Tibial nerve (tissue), 4 donors: ENCODE measurements at regions not wholly inside any gene's neighbourhood (a gene's known extent, or its start where the extent isn't known, plus 50 kb on each side); places are given as distances from the start of the nearest gene placed in this dataset.

Experiments used
- DNase-seq, 2 donors: peaks; one replicate each; pipeline ENCODE4 v3.0.0-alpha.2; 2019; ENCODE audit warnings: low spot score in 2 of 2
- H3K27ac ChIP-seq, 4 donors: fragments of 200-600 bp; sonication (generic) in 3 of 4; one replicate each; pipeline ENCODE4 v1.5.1; 2017 to 2019; ENCODE audit warnings: mild to moderate bottlenecking in 1 of 4
- H3K27me3 ChIP-seq, 2 donors: fragments of 200-600 bp; sonication (generic) in 1 of 2; one replicate each; pipeline versions ENCODE4 v1.5.1 to v1.6.0; 2017 to 2019
- H3K36me3 ChIP-seq, 3 donors: fragments of 200-600 bp; sonication (generic); one replicate each; pipeline ENCODE4 v1.5.1; 2018 to 2019
- H3K4me1 ChIP-seq, 4 donors: fragments of 200-600 bp; sonication (generic) in 3 of 4; one replicate each; pipeline ENCODE4 v1.5.1; 2017 to 2019
- H3K4me3 ChIP-seq, 4 donors: fragments of 200-600 bp; sonication (generic) in 3 of 4; one replicate each; pipeline ENCODE4 v1.5.1; 2017 to 2019; ENCODE audit warnings: mild to moderate bottlenecking in 1 of 4, moderate library complexity in 1 of 4
- H3K9me3 ChIP-seq, 4 donors: fragments of 200-600 bp; sonication (generic) in 3 of 4; one replicate each; pipeline ENCODE4 v1.5.1; 2017 to 2019
- CTCF ChIP-seq, 5 experiments: fragments of 200-600 bp in 3 of 5; fragments of 450-650 bp in 2 of 5; sonication (generic) in 3 of 5; IDR thresholded peaks; one replicate each; pipeline ENCODE4 v1.5.1; 2016 to 2019; ENCODE audit warnings: antibody characterized with exemption in 5 of 5, mild to moderate bottlenecking in 3 of 5, moderate library complexity in 2 of 5
- EP300 ChIP-seq, 2 donors: sonication (generic); formaldehyde crosslinking; IDR thresholded peaks; one replicate each; pipeline ENCODE4 v1.6.1; 2017; ENCODE audit warnings: antibody characterized with exemption in 2 of 2, mild to moderate bottlenecking in 1 of 2
- POLR2A ChIP-seq, 2 donors: fragments of 450-650 bp; IDR thresholded peaks; one replicate each; pipeline ENCODE4 v1.6.1; 2017; ENCODE audit warnings: antibody characterized with exemption in 2 of 2, mild to moderate bottlenecking in 2 of 2, moderate library complexity in 2 of 2
- WGBS, 2 donors: methylation state at CpG; one replicate each; pipeline ENCODE4 v1.1.5; 2018; 5-methylcytosine and 5-hydroxymethylcytosine counted together

- DNase-seq = no peak
- TF ChIP-seq CTCF (IDR thresholded peaks at IDR 0.05) (no peak), POLR2A (IDR thresholded peaks at IDR 0.05) (no peak), EP300 (IDR thresholded peaks at IDR 0.05) (no peak)
- WGBS, 2 donors = 33 to 73% methylated on average over 2 of the region's 2 CpGs
- Histone ChIP-seq H3K4me1 (no peaks in the 10 kb centered on the region), H3K4me3 (no peak overlapping the region), H3K9me3 (peaks cover 0 to 17% (median 0%) of the 10 kb centered on the region in 4 donors), H3K27me3 (no peaks in the 10 kb centered on the region), H3K36me3 (no peaks in the 10 kb centered on the region), H3K27ac (no peak overlapping the region)
Measured at GRCh38 chr7:63008366-63008765, 990.3 kb upstream of the ZNF722 start.

DNA sequence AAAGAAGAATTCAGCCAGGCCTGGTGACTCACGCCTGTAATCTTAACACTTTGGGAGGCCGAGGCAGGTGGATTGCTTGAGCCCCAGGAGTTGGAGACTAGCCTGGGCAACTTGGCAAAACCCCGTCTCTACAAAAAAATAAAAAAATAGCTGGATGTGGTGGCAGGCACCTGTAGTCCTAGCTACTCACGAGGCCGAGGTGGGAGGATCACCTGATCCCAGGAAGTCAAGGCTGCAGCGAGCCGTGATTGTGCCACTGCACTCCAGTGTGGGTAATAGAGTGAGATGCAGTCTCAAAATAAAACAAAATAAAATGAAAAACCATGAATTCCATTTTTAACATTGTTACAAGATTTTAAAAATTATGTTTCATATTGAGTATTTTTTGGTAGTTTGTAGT lies 988.9 kb upstream of the ZNF722 start:
- TF ChIP-seq EP300 (IDR thresholded peaks at IDR 0.05) (no peak), CTCF (IDR thresholded peaks at IDR 0.05) (no peak), POLR2A (IDR thresholded peaks at IDR 0.05) (no peak)
- Histone ChIP-seq H3K9me3 (peaks cover 0 to 30% (median 0%) of the 10 kb centered on the region in 4 donors), H3K4me3 (no peak overlapping the region), H3K27ac (no peak overlapping the region), H3K27me3 (no peaks in the 10 kb centered on the region), H3K4me1 (no peaks in the 10 kb centered on the region), H3K36me3 (no peaks in the 10 kb centered on the region)
- no peak for DNase-seq
- WGBS, 2 donors = 76 to 79% methylated on average over 7 of the region's 7 CpGs

- TF ChIP-seq EP300 (IDR thresholded peaks at IDR 0.05) = no peak
- DNase-seq = no peak
- H3K36me3 ChIP-seq = no peaks in the 10 kb centered on the region
- H3K9me3 ChIP-seq = peaks cover 0 to 56% (median 0%) of the 10 kb centered on the region in 4 donors
- H3K4me1 ChIP-seq = no peaks in the 10 kb centered on the region
- H3K27me3 ChIP-seq = no peaks in the 10 kb centered on the region
- WGBS, 2 donors = 56 to 60% methylated on average over 6 of the region's 6 CpGs
- no peak overlapping the region for H3K27ac ChIP-seq
- H3K4me3 ChIP-seq = no peak overlapping the region
Measured at GRCh38 chr7:63012633-63013183, 985.9 kb upstream of the ZNF722 start.

GRCh38 chr7:63014792-63015191 lies 983.9 kb upstream of the ZNF722 start:
- 75 to 82% methylated on average over 8 of the region's 8 CpGs for WGBS, 2 donors
- TF ChIP-seq POLR2A (IDR thresholded peaks at IDR 0.05) = no peak
- TF ChIP-seq EP300 (IDR thresholded peaks at IDR 0.05) = no peak
- TF ChIP-seq CTCF (IDR thresholded peaks at IDR 0.05) = no peak

DNA sequence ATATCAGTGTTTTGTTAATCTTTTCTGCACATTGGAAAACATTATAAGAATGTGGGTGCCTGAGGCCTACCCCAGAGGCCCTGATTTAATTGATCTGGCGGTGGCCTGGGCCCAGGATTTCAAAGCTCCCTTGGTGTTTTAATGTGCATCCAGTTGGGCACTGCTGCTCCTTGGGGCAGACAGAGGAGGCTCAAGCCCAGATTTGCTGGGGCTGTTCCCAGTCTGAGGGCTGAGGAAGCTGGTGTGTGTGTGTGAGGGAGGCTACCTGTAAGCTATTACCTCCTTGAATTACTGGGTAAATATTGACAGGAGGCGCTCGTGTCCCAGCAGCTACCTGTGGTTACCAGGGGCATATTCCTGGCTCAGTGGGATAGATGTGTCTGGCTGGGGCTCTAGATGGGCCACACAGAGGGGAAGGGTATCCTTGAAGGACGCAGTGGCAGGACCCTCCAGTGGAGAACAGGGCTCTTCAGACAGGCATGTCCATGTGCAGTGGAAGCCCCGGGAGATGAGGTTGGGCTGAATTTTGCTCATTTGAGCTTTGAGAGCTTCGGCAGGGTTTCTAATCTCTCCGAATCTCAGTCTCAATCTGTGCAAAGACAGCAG lies 975.4 kb upstream of the ZNF722 start:
- Histone ChIP-seq H3K4me1 (no peaks in the 10 kb centered on the region), H3K9me3 (peaks cover 0 to 57% (median 0%) of the 10 kb centered on the region in 4 donors), H3K27me3 (no peaks in the 10 kb centered on the region), H3K4me3 (no peak overlapping the region), H3K36me3 (no peaks in the 10 kb centered on the region), H3K27ac (no peak overlapping the region)
- TF ChIP-seq EP300 (IDR thresholded peaks at IDR 0.05) (no peak), CTCF (IDR thresholded peaks at IDR 0.05) (no peak), POLR2A (IDR thresholded peaks at IDR 0.05) (no peak)
- 72 to 90% methylated on average over 7 of the region's 7 CpGs for WGBS, 2 donors
- no peak for DNase-seq

More at GRCh38 chr7:63014792-63015191, 983.9 kb upstream of the ZNF722 start:
- Histone ChIP-seq H3K36me3 (no peaks in the 10 kb centered on the region), H3K9me3 (peaks cover 0 to 64% (median 0%) of the 10 kb centered on the region in 4 donors), H3K4me1 (no peaks in the 10 kb centered on the region), H3K27ac (no peak overlapping the region), H3K4me3 (no peak overlapping the region), H3K27me3 (no peaks in the 10 kb centered on the region)
- no peak for DNase-seq
